SW 1271 (cell line): ENCODE measurements at regions not wholly inside any gene's neighbourhood (a gene's known extent, or its start where the extent isn't known, plus 50 kb on each side); places are given as distances from the start of the nearest gene placed in this dataset.

Experiments
- DNase-seq, 2 experiments: peaks; one replicate each; lab custom pipeline; 2025; lab: John Stamatoyannopoulos, UW

- DNase-seq: no peak
These were observed 149.7 kb upstream of the FRMD4B start for GRCh38 chr3:69535613-69536012.

- no peak for DNase-seq
These were observed 146.8 kb upstream of the FRMD4B start for GRCh38 chr3:69532547-69533224.

GRCh38 chr3:69531576-69532546 lies 146.0 kb upstream of the FRMD4B start:
- DNase-seq: no peak

- no peak for DNase-seq
These were observed 144.7 kb upstream of the FRMD4B start for GRCh38 chr3:69530554-69530953.

GRCh38 chr3:69527498-69527897 lies 141.6 kb upstream of the FRMD4B start:
- DNase-seq: no peak

GRCh38 chr3:69524816-69525215 lies 138.9 kb upstream of the FRMD4B start:
- no peak for DNase-seq

- DNase-seq: no peak
These were observed 135.4 kb upstream of the FRMD4B start for GRCh38 chr3:69521286-69521685.

- DNase-seq: no peak
These were observed 125.5 kb upstream of the FRMD4B start for GRCh38 chr3:69511361-69511760.

- DNase-seq: no peak
These were observed 124.7 kb upstream of the FRMD4B start for GRCh38 chr3:69510481-69511030.

GRCh38 chr3:69509288-69509687 lies 123.4 kb upstream of the FRMD4B start:
- DNase-seq: no peak

- DNase-seq: no peak
These were observed 120.0 kb upstream of the FRMD4B start for GRCh38 chr3:69505770-69506407.

- no peak for DNase-seq
These were observed 118.3 kb upstream of the FRMD4B start for GRCh38 chr3:69504232-69504631.

GRCh38 chr3:69500604-69501003 lies 114.7 kb upstream of the FRMD4B start:
- no peak for DNase-seq

GRCh38 chr3:69499899-69500421 lies 114.1 kb upstream of the FRMD4B start:
- no peak for DNase-seq

- DNase-seq: no peak
These were observed 113.5 kb upstream of the FRMD4B start for GRCh38 chr3:69499422-69499821.

GRCh38 chr3:69496856-69497255 lies 111.0 kb upstream of the FRMD4B start:
- DNase-seq: no peak

- no peak for DNase-seq
These were observed 108.3 kb upstream of the FRMD4B start for GRCh38 chr3:69494185-69494584.

- no peak for DNase-seq
These were observed 107.3 kb upstream of the FRMD4B start for GRCh38 chr3:69493157-69493556.

GRCh38 chr3:69491975-69492374 lies 106.1 kb upstream of the FRMD4B start:
- DNase-seq: no peak

- DNase-seq: no peak
These were observed 105.1 kb upstream of the FRMD4B start for GRCh38 chr3:69490971-69491370.

- DNase-seq: no peak
These were observed 104.3 kb upstream of the FRMD4B start for GRCh38 chr3:69490235-69490634.

- DNase-seq: no peak
These were observed 102.1 kb upstream of the FRMD4B start for GRCh38 chr3:69488026-69488425.
